WI38 (cell line): ENCODE measurements at regions not wholly inside any gene's neighbourhood (a gene's known extent, or its start where the extent isn't known, plus 50 kb on each side); places are given as distances from the start of the nearest gene placed in this dataset.

Experiments
- H3K4me3 ChIP-seq: 2 replicates; pipeline ENCODE4 v1.5.1; 2011; ENCODE audit warnings: low read depth, mild to moderate bottlenecking, control low read depth, low read length
- TF ChIP-seq, protein P1 (sequence below): IDR thresholded peaks from 2 replicates; pipeline ENCODE4 v1.5.1; 2012; ENCODE audit warnings: low read depth, mild to moderate bottlenecking, control low read depth, low read length

DNA sequence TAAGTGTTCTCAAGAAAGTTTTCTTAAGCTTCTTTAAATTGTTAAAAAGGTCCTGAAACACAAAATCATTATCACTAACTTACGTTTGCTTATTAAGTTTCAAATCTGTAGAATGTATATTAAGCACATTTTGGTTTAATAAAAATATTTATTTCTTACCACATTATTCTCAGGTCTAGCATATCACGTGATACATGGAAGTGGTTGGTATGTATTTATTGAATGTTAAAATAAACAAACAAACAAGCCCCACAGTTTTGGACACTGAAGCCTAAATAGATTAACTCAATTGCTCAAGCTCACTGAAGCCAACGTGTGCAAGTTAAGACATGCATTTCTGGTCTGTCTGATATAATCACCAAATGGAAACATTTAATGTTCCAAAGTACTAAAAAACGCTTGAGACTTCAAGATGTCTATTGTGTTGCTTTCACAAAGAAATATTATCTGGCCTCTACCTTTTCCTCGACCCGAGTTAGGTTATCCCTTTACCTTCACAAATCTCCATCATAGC lies 1136.9 kb downstream of the TAF11L14 start:
- no peak overlapping the region for H3K4me3 ChIP-seq
- TF ChIP-seq, protein P1, sequence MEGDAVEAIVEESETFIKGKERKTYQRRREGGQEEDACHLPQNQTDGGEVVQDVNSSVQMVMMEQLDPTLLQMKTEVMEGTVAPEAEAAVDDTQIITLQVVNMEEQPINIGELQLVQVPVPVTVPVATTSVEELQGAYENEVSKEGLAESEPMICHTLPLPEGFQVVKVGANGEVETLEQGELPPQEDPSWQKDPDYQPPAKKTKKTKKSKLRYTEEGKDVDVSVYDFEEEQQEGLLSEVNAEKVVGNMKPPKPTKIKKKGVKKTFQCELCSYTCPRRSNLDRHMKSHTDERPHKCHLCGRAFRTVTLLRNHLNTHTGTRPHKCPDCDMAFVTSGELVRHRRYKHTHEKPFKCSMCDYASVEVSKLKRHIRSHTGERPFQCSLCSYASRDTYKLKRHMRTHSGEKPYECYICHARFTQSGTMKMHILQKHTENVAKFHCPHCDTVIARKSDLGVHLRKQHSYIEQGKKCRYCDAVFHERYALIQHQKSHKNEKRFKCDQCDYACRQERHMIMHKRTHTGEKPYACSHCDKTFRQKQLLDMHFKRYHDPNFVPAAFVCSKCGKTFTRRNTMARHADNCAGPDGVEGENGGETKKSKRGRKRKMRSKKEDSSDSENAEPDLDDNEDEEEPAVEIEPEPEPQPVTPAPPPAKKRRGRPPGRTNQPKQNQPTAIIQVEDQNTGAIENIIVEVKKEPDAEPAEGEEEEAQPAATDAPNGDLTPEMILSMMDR, result no peak

DNA sequence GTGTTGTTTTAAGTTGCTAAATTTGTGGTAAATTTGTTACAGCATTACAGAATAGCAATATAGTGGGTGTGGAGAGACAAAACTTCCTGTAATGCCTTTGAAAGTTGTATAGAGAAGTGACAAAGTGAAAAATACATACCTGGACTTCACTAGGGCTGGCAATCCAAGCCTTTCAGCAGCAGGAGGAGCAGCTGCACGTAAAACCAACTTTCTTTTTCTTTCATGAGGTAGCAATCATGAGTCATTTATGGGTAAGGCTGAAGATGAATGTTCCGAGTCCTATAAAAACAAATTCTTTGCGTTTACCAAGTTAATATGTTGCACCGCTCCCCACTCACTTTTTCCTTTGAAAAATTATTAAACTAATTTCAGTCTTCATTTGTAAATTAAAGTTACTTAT lies 1138.2 kb downstream of the TAF11L14 start:
- TF ChIP-seq, protein P1, result no peak

DNA sequence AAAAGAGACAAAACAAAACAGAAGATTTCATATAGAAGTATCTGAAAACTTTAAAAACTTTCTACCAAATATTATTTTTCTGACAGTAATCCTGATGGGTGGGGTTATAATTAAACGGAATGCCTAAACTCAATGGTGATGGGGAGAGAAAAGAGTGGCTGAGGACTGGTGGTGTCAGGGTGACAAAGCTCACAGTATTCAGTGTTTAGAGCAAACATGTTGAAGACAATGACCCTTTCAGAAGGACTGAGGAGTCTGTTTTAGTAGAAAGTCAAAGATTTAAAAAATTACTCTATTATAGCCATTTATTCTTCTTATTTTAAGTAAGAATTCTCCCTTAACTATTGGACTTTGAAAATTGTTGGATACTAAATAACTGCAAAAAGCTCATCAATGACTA lies 1144.0 kb downstream of the TAF11L14 start:
- TF ChIP-seq, protein P1, result no peak
- no peak overlapping the region for H3K4me3 ChIP-seq

More for the DNA sequence above, 1138.2 kb downstream of the TAF11L14 start:
- no peak overlapping the region for H3K4me3 ChIP-seq

DNA sequence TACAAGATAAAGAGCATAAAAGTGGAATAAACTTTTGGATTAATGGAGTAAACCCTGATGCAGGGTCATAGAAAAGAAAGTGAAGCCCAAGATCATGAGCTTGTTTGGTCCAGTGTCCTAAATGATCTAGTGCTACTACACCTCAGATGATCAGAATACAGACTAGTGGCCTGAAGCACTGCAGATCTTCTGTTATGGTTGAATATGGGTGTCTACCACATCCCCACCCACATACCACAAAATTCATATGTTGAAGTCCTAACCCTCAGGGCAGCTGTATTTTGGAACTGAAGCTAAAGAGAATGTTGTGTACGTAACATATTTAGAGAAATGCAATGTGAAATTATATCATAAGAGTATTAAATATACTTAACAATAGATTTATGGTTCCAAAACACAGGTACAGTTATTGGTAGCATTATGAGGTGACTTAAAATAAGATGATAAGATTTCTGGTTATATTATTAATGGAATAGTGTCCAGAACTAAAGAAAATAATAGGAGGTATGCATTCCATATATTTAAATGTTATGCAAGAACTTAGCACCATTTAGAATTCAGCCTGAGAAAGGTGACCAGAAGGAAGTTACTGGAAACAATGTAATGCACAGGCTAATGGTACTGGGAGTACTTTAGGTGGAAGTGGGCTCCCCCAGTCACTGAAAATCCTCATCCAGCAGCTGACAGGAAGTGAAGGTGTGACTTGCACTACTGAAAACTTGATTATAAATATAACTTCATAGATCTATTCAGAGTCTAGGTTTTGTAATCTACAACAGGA lies 1155.1 kb downstream of the TAF11L14 start:
- TF ChIP-seq, protein P1, result no peak
- H3K4me3 ChIP-seq, result no peak overlapping the region

DNA sequence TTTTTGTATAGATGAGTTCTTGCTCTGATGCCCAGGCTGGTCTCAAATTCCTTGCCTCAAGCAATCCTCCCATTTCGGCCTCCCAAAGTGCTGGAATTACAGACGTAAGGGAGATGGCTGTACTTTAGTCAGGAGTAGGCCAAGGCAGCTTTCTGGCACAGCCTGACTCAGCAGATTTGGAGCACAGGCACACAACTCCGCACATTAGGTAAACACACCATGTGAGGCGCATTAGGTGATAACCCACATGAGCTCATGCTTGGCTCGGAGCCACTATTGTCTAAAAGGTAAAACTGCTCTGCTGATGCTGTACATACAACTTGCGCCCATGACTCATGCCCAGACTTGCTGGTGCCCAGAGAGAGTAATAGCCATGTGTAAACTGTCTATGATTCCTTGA lies 1157.9 kb downstream of the TAF11L14 start:
- TF ChIP-seq, protein P1, result no peak
- H3K4me3 ChIP-seq, result no peak overlapping the region

DNA sequence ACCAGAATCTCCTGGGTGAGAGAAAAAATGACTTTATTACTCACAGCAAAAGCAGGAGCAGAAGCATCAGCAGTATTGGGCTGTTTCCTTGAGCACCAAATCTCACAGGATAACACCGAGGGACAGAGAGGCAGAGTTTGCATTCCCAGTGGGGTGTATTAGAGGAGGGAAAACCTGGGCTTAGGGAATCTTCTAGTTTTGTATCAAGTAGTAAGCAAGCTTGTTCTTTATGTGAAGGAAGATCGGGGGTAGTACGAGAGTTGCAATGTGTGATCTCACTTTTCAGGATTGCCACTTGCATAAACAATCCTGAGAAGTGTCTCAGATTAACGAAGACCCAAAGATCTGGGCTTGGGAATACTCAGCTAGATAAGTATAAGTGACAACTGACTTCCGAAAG lies 1163.0 kb downstream of the TAF11L14 start:
- TF ChIP-seq, protein P1, result no peak
- no peak overlapping the region for H3K4me3 ChIP-seq

DNA sequence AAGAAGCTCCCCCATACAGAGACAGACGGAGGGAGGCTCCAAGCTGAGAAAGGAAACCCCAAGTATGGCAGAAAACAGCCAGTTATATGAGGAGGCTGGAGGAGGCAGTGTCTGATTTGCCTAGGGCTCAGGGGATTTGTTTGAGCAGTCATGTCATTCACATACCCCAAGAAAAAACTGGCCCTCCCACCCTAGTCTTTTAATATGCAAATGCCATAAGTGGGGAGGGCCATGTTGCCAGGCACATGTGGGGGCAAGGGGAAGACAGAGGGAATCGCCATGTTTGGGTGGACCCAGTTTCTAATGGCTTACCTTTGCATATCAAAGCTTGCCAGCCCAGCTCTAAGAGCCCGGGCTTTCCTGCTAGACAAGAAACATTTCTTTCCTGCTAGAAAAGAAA lies 1163.8 kb downstream of the TAF11L14 start:
- no peak overlapping the region for H3K4me3 ChIP-seq
- TF ChIP-seq, protein P1, result no peak
